GM12865 (cell line): ENCODE measurements at regions not wholly inside any gene's neighbourhood (a gene's known extent, or its start where the extent isn't known, plus 50 kb on each side); places are given as distances from the start of the nearest gene placed in this dataset.

Experiments used
- DNase-seq: peaks from one replicate; pipeline ENCODE4 v3.0.0; 2010; ENCODE audit warnings: low read depth
- H3K4me3 ChIP-seq: 2 replicates; pipeline ENCODE4 v1.5.1; 2011; ENCODE audit warnings: mild to moderate bottlenecking, low read depth, low read length, control low read depth
- TF ChIP-seq, protein P1 (sequence below): IDR thresholded peaks from 2 replicates; pipeline ENCODE4 v1.5.1; 2011; ENCODE audit warnings: low read length, control low read depth, low read depth, inconsistent platforms; ENCODE audit not compliant: insufficient read depth; ENCODE audit errors: missing control alignments

DNA sequence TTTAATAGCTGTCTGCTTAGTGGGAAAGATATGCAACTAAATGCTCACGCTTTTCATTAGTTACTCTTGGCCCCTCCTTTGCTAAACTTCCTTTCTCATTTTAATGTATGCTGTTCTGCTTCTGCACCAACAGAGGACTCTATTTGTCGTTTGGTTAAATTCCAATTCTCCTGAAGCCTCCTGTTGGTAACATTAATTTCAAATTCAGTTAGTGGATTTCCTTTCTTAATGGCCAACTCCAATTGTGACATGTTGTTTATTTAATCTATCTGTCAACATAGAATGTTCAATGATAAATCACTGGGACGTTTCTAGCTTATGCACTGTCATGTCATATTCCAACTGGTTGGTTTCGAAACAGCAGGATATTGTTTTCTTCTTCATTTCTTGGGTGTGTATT lies 467.4 kb upstream of the BCHE start:
- TF ChIP-seq, protein P1, sequence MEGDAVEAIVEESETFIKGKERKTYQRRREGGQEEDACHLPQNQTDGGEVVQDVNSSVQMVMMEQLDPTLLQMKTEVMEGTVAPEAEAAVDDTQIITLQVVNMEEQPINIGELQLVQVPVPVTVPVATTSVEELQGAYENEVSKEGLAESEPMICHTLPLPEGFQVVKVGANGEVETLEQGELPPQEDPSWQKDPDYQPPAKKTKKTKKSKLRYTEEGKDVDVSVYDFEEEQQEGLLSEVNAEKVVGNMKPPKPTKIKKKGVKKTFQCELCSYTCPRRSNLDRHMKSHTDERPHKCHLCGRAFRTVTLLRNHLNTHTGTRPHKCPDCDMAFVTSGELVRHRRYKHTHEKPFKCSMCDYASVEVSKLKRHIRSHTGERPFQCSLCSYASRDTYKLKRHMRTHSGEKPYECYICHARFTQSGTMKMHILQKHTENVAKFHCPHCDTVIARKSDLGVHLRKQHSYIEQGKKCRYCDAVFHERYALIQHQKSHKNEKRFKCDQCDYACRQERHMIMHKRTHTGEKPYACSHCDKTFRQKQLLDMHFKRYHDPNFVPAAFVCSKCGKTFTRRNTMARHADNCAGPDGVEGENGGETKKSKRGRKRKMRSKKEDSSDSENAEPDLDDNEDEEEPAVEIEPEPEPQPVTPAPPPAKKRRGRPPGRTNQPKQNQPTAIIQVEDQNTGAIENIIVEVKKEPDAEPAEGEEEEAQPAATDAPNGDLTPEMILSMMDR, result no peak
- no peak for DNase-seq
- H3K4me3 ChIP-seq, result no peak overlapping the region

DNA sequence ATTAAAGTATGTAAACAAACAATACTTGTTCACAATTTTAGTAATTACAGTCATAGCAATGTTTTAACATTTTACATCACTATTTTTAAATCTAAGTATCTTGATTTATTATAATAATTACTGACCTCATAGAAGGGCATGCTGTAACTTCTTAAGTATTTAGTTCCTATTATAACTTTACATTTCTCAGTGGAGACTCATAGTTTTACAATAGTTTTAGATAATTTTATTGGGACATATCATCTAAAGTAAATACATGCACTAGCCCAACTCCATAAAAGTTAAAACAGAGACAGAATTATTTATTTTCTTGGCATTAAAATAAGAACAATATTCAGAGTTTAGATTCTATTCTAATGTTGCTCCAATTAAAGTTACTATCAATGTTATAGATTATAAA lies 466.5 kb upstream of the BCHE start:
- no peak for DNase-seq
- TF ChIP-seq, protein P1, result no peak
- H3K4me3 ChIP-seq, result no peak overlapping the region

DNA sequence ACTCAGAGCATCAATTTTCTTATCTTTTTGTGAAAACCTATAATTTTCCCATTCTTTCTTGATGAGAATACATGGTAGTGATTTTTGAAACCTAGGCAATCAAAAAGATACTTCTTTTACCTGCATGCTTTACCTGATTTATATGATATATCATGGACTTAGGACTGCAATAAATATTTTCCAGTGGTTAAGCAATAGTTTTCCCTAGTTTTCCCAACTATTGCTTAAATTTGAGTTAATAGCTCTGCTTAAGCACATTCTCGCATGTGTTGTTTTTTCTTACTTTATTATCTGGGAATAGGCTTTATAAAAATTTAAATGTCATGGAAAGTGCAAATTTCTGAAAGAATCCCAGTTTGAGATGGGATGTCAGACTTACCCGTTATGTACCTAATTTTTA lies 465.1 kb upstream of the BCHE start:
- no peak overlapping the region for H3K4me3 ChIP-seq
- TF ChIP-seq, protein P1, result no peak
- DNase-seq, result no peak

DNA sequence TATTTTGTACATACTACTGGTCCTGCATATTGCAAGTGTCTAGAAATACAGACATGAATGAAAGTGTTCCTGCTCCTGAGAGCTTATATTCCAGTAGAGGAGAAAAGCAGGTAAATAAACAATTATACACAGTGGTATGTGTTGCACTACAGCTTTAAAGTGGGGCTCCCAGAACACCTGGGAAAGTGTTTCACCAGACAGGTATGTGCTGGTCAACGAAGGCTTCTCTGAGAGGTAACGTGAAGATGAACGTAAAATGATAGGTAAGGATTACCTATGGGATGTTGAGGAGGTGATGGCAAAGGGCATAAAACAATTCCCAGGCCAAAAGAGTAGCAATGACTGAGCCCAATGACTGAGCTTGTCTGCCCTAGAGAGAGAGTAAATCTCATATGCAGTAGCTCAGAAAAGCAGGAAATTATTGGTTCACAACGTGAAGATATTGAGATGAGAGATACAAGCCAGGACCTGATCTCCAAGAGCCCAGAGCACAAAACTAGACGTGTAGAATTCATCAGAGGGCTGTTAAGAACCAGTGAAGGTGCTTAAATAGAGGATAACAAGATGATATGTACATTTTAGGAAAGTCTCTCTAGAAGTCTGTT lies 459.1 kb upstream of the BCHE start:
- no peak for DNase-seq
- TF ChIP-seq, protein P1, result no peak
- no peak overlapping the region for H3K4me3 ChIP-seq

DNA sequence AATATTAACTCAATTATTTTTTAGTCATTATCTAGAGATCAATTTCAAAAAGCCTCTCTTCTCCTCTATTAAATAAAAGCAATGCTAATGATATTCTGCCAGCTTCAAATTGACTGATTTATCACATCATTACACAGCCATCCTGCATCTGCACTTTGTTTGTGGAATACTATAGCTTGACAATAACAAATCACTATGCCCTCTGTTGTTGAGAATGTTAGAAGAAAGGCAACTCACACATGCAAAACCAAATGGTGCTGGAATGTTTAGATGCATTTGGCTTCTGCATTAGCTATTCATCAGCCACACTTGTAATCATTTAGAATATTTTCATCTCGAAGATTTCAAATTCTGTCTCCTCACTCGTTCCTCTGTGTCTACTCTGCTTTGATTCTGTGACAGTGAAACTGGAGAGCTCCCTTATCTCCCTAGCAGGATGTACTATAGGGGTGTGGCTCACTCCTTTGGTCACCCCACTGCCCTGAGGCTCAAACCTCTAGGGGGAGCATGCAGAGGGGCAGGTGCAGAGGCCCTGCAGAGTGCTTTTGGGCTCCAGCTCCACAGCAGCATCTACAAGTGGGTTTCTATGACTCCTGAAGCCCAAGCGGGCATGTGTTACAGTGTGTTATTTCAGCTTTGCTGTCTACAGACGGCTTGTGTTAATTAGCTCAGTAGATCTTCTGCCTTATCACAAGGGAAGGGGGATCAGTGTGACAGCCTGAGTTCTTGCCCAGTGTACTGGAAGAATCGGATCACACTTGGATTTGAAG lies 454.1 kb upstream of the BCHE start:
- TF ChIP-seq, protein P1, result no peak

DNA sequence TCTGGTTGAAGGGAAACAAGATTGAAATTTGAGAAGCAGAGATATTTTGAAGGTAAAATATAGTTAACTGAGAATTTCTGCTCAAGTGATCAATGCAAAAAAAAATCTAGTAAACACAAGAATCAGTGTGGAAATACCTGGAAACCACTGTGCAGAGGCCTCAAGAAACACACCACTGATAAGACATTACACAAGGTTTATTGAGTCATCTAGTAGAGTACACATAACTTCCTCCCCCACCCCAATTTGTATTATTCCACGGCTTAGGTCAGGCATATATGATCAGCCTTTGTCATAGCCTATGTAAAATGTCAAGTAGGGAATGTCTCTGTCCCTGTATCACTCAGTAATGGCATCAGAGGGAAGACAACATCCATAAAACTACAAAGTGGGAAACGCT lies 447.8 kb upstream of the BCHE start:
- H3K4me3 ChIP-seq, result no peak overlapping the region
- no peak for DNase-seq
- TF ChIP-seq, protein P1, result no peak

More for the DNA sequence above, 454.1 kb upstream of the BCHE start:
- no peak overlapping the region for H3K4me3 ChIP-seq
- no peak for DNase-seq
